GM08714 (cell line): ENCODE measurements at regions not wholly inside any gene's neighbourhood (a gene's known extent, or its start where the extent isn't known, plus 50 kb on each side); places are given as distances from the start of the nearest gene placed in this dataset.

Experiments used
- H3K4me3 ChIP-seq: fragments of 200-500 bp; sonication (Bioruptor generic); 2 replicates; pipeline ENCODE4 v1.5.1; 2014; ENCODE audit warnings: mild to moderate bottlenecking, low read length, inconsistent platforms
- ZNF274 ChIP-seq: IDR thresholded peaks from 2 replicates; pipeline ENCODE4 v1.6.1; 2012; ENCODE audit warnings: mild to moderate bottlenecking, low read depth, low read length

DNA sequence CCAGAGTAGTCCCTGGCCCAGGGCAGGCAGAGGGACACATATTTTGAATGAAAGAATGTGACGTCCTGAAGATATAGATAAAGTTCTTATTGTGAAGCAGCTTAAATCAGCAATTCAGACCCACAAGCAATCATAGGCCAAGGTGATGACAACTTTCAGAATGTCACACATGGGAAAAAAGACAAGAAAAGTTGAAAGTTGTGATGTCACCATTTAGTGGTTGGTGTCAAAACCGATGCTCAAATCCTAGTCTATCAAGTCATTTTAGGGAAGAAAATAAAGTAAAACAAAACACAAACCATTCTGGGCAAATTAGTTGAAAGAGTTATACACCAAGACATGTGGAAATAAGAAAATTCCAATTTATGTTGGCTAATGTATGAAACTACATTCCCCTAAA lies 710.8 kb downstream of the DOK5 start:
- no peak overlapping the region for H3K4me3 ChIP-seq
- no peak for TF ChIP-seq ZNF274

DNA sequence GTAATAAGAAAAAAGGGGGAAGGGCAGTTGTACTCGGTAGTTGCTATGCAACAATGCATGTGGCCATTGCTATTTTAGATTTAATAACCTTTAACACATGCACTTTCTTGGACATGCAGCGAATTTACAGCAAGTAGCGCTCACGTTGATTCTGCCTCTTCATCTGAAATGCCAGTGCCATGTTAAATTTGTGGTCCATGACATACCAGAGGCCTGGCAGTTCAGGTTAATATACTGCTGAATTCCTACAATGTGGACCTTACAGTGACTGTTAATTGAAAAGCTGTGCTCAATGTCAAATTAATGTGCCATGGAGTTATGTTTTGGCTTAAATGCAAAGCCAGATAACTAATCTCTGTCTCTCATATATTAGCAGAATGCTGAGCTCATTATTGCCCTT lies 699.7 kb downstream of the DOK5 start:
- TF ChIP-seq ZNF274: no peak

DNA sequence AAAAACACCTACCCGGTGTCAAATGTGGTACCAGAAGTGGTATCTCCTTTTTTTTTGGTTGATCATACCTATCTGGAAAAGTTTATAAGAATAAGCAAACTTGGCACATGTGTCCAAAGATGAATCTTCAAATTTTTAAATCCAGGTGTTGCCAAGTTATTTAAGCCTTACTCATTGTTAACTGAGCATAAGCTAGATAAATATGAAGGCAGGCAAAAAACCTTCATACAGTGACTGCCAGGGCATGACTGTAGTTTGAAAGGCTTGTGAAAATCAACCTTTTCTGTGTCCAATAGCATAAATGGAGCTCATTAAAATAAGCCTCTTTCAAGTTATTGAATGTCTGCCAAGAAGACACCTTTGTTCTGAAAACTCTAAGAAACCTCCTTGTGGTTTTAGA lies 699.2 kb downstream of the DOK5 start:
- no peak overlapping the region for H3K4me3 ChIP-seq
- no peak for TF ChIP-seq ZNF274

More for the DNA sequence above, 699.7 kb downstream of the DOK5 start:
- H3K4me3 ChIP-seq: no peak overlapping the region

DNA sequence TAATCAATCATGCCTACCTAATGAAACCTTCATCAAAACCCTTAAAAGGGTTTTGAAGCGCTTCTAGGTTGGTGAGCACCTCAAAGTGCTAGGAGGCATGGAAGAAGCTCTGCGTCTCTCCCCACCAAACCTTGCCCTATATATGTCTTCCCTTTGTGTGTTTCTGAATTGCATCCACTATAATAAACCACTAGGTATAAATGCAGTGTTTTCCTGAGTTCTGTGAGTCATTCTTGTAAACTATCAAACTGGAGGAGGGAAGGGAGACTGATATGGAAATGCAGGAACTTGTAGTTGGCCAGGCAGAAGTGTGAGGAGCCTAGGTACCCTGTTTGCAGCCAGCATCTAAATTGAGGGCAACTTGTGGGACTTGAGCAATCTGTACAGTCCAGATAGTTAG lies 698.8 kb downstream of the DOK5 start:
- no peak overlapping the region for H3K4me3 ChIP-seq
- no peak for TF ChIP-seq ZNF274

DNA sequence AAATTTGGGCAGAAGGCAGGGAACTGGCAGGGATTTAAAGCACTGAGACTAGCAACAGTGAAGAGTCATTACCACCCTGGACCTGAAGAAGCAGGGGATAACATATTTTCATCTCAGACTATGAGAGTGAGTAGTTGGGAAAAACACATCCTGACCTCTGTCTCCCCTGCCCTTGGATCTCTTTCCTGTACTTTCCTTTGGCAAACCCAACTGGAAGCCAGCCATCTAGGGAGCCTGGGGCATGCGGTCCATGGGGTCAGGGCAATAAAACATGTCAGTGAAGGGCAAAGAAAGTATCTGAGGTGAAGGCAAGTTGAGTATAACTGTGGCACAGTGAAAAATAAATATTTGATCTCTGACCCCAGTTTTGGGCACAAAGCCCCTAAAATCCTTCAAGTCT lies 698.2 kb downstream of the DOK5 start:
- no peak for TF ChIP-seq ZNF274
- H3K4me3 ChIP-seq: no peak overlapping the region

DNA sequence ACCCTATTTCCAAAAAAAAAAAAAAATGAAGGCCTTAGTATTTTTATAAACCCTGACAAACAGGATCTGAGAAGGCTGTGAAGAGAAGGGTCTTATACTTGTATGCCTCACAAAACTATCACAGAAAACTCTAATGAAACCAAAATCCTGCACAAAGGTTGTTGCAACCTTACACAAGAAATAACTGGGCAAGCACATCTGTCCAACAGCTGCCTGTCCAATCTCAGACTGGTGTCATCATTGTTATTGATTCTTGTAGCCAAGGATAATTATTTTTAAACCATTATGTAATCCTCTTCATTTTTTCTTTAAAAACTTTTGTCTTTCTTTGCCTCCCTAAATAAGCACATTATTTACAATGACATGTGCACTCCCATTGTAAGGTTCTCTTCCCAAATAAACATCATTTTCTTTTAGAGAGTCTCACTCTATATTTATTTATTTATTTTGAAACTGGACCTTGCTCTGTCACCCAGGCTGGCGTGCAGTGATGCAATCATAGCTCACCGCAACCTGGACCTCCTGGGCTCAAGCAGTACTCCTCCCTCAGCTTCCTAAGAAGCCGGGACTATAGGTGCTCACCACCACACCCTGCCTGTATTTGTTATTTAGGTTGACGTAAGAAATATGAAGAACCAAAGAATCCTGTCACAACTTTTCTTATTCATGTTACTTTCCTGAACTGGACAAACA lies 697.1 kb downstream of the DOK5 start:
- no peak overlapping the region for H3K4me3 ChIP-seq
- no peak for TF ChIP-seq ZNF274

DNA sequence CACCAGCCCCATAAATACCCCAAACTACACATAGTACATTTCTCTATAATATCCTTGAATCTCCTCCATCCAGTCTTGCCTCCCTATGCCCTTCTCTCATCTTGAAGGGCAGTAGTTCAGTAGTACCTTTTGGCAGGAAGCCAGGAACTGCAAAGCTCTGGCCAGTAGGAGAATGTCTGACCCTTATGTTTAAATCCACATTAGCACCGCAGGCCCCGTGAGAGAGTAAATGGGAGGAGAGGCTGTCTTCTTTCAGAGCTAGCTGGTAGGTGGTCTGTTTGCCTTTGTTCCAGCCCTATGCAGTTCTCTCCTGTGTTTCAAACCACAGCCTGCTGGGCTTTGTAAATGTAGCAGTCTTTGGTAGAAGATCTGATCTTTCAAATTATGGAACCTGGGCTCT lies 690.7 kb downstream of the DOK5 start:
- no peak overlapping the region for H3K4me3 ChIP-seq
- TF ChIP-seq ZNF274: no peak

DNA sequence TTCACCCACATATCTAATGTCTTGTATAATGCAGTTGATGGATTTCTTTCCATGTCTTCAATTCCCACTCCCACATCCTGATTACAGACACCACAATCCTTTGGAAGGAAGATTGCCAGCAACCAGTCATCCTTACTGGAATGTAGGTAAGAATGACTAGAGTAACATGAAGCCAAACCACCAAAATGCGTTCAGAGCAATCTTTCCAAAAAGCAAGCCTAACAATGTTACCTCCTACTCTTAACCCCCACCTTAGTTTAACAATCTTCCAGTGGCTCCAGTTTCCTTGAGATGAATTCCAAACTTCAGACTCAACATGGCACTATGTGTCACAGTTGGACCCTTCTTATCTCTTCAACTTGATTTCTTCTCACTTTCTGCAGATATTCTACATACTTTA lies 685.6 kb downstream of the DOK5 start:
- H3K4me3 ChIP-seq: no peak overlapping the region
- no peak for TF ChIP-seq ZNF274

DNA sequence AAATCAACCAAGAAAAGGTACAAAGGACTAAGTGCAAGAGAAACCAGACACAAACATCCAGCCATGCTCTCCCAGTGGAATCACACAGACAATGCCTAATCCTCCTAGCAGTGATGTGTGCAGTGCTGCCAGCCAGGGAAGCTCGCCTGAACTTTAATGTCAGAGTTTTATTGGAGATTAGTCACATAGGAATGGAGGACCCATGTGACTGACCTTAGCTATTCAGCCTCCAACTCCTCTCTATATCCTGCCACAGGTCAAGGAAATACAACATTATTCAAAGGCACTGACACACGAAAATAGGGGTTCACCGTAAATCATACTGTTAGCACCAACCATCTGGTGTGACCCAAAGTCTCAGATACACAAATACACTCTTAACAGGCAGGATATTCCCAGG lies 684.6 kb downstream of the DOK5 start:
- no peak overlapping the region for H3K4me3 ChIP-seq
- TF ChIP-seq ZNF274: no peak

DNA sequence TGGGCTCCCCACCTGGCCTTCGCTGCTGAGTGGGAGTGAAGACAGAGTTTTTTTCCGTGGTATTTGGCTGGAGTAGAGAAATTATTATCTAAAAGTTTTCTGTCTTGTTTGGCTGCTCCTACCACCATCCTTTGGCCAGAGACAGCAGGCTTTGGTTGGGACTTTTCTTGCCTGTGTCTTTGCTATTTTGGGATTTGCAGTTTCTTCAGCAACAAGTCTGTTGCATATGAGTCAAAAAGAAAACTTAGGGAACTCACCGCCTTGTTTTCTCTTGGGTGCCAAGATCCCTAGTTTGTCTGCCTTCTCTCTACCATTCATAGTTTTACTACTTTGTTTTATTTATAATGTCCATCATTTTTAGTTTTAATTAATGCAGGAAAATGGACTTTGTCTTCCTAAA lies 683.8 kb downstream of the DOK5 start:
- no peak for TF ChIP-seq ZNF274
- H3K4me3 ChIP-seq: no peak overlapping the region

DNA sequence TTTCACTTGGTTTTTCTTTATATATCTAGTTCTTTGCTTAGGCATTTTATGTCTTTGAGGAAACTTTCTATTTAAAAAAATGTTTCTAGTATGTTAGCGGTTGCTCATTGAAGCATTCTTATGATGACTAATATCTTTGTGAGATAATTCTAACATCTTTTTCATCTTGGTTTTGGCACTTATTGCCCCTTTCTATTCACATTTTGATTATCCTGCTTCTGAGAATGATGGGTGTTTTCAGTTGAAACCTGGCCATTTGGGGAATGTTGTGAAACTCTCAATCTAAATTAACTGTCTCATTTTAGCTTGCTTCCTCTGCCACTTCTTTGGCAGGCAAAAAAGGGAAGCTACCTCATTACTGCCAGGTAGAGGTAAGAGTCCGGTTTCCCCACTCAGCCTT lies 683.1 kb downstream of the DOK5 start:
- no peak overlapping the region for H3K4me3 ChIP-seq
- TF ChIP-seq ZNF274: no peak

DNA sequence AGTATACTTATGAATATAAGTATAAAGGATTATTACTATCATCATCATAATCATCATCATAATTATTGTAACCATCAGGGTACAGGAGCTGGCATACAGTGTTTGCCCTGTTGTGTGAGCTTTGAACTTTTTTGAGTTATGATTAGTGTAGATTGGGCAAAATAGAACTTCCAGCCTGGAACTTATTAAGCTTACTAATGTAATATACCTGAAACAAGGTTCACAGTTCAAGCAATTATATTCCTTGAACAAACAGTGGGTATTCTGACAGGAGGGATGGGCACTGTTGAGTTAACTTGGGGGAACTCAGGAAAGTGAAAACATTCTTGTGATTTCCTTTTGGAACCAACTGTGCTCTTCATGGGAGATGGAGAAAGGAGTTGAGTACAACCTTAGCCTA lies 680.0 kb downstream of the DOK5 start:
- TF ChIP-seq ZNF274: no peak
- H3K4me3 ChIP-seq: no peak overlapping the region

DNA sequence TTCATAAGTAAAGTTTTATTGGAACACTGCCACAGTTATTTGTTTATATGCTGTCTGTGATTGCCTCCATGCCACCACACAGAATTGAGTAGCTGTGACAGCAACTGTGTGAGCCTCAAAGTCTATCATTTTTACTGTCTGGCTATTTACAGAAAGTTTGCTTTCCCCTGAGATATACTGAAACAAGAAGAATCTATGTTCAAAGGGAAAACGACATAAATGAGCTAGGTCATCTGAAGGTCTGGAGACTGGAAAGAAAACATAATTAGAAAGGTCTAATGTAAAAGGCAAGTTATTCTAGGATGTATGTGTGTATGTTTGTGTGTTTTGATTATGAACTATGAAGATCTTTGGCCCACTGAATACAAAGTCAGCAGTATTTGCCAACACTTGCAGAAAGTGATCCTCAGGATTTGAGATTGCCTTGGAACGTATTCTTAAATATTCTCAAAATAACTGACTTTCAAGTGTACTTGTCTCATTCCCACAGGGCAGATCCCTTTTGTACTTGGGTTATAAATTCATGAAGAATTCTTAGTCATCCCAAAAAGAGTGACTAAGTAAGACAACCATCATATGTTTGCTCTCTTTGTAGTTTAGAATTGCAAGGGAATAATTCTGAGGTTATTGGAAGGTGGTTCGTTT lies 677.7 kb downstream of the DOK5 start:
- no peak for TF ChIP-seq ZNF274
- H3K4me3 ChIP-seq: no peak overlapping the region

DNA sequence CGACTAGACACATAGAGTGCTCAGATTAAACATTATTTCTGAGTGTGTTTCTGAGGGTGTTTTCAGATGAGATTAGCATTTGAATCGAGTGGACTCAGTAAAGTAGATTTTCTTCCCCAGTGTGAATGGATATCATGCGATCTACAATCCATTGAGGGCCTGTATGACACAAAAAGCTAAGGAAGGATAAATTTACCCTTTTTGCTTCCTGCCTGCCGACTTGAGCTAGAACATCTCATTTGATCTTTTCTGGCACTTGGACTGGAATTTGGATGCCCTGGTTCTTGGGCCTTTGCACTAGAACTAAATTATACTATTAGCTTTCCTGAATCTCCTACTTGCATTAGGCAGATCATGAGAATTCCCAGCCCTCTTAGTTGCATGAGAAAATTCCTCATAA lies 675.8 kb downstream of the DOK5 start:
- no peak overlapping the region for H3K4me3 ChIP-seq

DNA sequence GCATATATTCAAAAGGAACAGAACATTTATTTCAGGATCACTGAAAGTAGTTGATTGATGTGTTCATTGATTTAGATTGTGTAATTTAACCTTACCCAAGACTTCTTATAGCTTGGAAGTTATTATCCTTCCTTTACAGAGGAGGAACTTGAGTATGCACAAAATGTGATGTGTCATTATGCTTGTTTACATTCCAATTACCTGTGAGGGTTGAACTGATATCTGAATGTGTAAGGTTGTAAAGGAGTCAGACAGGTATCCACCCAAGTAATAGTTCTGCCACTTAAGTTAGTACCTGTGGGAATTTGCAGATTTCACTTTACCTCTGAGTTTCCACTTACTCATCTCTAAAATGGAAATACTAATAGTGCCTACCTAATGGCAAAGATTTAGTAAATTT lies 668.2 kb downstream of the DOK5 start:
- H3K4me3 ChIP-seq: no peak overlapping the region
- TF ChIP-seq ZNF274: no peak

More for the DNA sequence above, 675.8 kb downstream of the DOK5 start:
- TF ChIP-seq ZNF274: no peak

DNA sequence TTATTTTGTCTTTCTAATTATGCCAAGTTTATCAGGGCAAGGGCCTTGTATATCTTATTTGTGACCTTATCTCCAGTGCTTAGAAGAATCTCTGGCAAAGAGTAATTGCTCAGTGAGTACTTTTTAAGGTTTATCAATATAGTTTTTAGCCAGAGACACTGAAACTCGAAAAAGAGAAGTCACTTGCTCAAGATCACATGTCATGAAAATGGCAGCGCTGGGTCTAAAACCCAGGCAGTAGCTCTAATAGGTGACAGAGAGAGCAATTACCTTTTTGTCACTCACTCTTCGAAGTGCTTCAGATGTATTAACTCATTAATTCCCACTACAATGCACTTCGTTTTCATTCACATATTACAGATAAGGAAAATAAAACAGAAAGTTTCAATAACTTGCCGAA lies 667.5 kb downstream of the DOK5 start:
- no peak for TF ChIP-seq ZNF274
- H3K4me3 ChIP-seq: no peak overlapping the region
